HCT116 (cell line): ENCODE measurements at regions not wholly inside any gene's neighbourhood (a gene's known extent, or its start where the extent isn't known, plus 50 kb on each side); places are given as distances from the start of the nearest gene placed in this dataset.
"Not testable (repeated sequence)": the region's sequence is repeated elsewhere in the genome, so short reads cannot be mapped to it uniquely, and the experiment has no call there.

ENCODE experiments used
- ATAC-seq: fragments of 200-7000 bp; cut with Tn5 transposase; 2 replicates; pipeline ENCODE4 v1.9.1; 2020; ENCODE audit warnings: mild to moderate bottlenecking, moderate library complexity
- BruUV-seq: library from RNA; stranded (reverse); fragments of 400-500 nt; replicated peaks from 2 replicates; lab custom pipeline; 2021; lab: Mats Ljungman, UMichigan
- CTCF ChIA-PET: fragments of 300-600 bp; sonication (Branson Sonifier 250); formaldehyde crosslinking; loops from one replicate; lab custom pipeline; 2021; ENCODE audit warnings: antibody characterized with exemption; lab: Charles Lee
- POLR2A ChIA-PET: fragments of 300-600, 350-600 bp; sonication (Branson Sonifier 250); formaldehyde crosslinking; loops from one replicate; lab custom pipeline; 2021; ENCODE audit warnings: antibody characterized with exemption; lab: Charles Lee
- RAD21 ChIA-PET, 2 experiments: fragments of 300-600 bp; sonication (Branson Sonifier 250); formaldehyde crosslinking; loops; one replicate each; lab custom pipeline; 2023; ENCODE audit warnings: low total read pairs in 2 of 2; ENCODE audit not compliant: uncharacterized antibody in 2 of 2, unreplicated experiment in 2 of 2, low non-redundant PET in 1 of 2; lab: Charles Lee
- DNase-seq: peaks from one replicate; pipeline ENCODE4 v3.0.0-alpha.2; 2010; ENCODE audit warnings: low read depth, low spot score
- H2AFZ ChIP-seq: fragments of 200-600 bp; shearing (Covaris generic), sonication (generic); 2 replicates; pipeline ENCODE4 v1.6.1; 2017; ENCODE audit warnings: low read depth, mixed run types, mixed read lengths, antibody characterized with exemption, low read length; ENCODE audit not compliant: poor library complexity, severe bottlenecking
- H3K27ac ChIP-seq: 2 replicates; pipeline ENCODE4 v1.5.1; 2012; ENCODE audit warnings: low read depth, low read length
- H3K27me3 ChIP-seq: fragments of 200-600 bp; sonication (generic); 2 replicates; pipeline ENCODE4 v1.6.1; 2016; ENCODE audit warnings: mixed run types, low read length, mixed read lengths; ENCODE audit not compliant: insufficient read depth
- H3K36me3 ChIP-seq, 2 experiments: fragments of 200-500 bp in 1 of 2; fragments of 200-600 bp in 1 of 2; sonication (Bioruptor generic) in 1 of 2; sonication (generic) in 1 of 2; 2 replicates each; pipeline versions ENCODE4 v1.5.1 to v1.6.1; 2014 to 2016; ENCODE audit warnings: low read length in 2 of 2, inconsistent platforms in 1 of 2, mixed read lengths in 1 of 2, mixed run types in 1 of 2; ENCODE audit not compliant: insufficient read depth in 2 of 2, control insufficient read depth in 1 of 2
- H3K4me1 ChIP-seq, 2 experiments: fragments of 200-600 bp in 1 of 2; sonication (generic) in 1 of 2; 2 replicates each; pipeline versions ENCODE4 v1.5.1 to v1.6.1; 2012 to 2017; ENCODE audit warnings: low read length in 2 of 2, inconsistent platforms in 1 of 2, mild to moderate bottlenecking in 1 of 2, mixed read lengths in 1 of 2, mixed run types in 1 of 2, moderate library complexity in 1 of 2; ENCODE audit not compliant: insufficient read depth in 2 of 2, control insufficient read depth in 1 of 2
- H3K4me2 ChIP-seq: fragments of 200-600 bp; sonication (generic); 2 replicates; pipeline ENCODE4 v1.6.1; 2017; ENCODE audit warnings: mixed run types, low read length, mixed read lengths
- H3K4me3 ChIP-seq, 2 experiments: fragments of 200-600 bp in 1 of 2; sonication (generic) in 1 of 2; replicated peaks in 1 of 2; 2 replicates each; pipeline ENCODE4 v1.5.1; 2011 to 2016; ENCODE audit warnings: low read length in 2 of 2, control low read depth in 1 of 2, low read depth in 1 of 2, mild to moderate bottlenecking in 1 of 2, mixed read lengths in 1 of 2, mixed run types in 1 of 2
- H3K79me2 ChIP-seq: fragments of 200-600 bp; sonication (generic); 2 replicates; pipeline ENCODE4 v1.6.1; 2017; ENCODE audit warnings: mild to moderate bottlenecking, mixed run types, low read length, moderate library complexity, mixed read lengths; ENCODE audit not compliant: insufficient read depth
- H3K9ac ChIP-seq: fragments of 200-600 bp; sonication (generic); 2 replicates; pipeline ENCODE4 v1.6.1; 2016; ENCODE audit warnings: low read length, mixed read lengths
- H3K9me2 ChIP-seq: fragments of 200-600 bp; sonication (generic), shearing (Covaris generic); 2 replicates; pipeline ENCODE4 v1.6.1; 2017; ENCODE audit warnings: mixed run types, mild to moderate bottlenecking, moderate library complexity; ENCODE audit not compliant: insufficient read depth
- H3K9me3 ChIP-seq, 2 experiments: fragments of 200-500 bp in 1 of 2; fragments of 200-600 bp in 1 of 2; sonication (Bioruptor generic) in 1 of 2; sonication (generic) in 1 of 2; 2 replicates each; pipeline ENCODE4 v1.6.1; 2014 to 2017; ENCODE audit warnings: low read length in 2 of 2, mixed read lengths in 2 of 2, inconsistent platforms in 1 of 2, low read depth in 1 of 2, mild to moderate bottlenecking in 1 of 2, mixed run types in 1 of 2, moderate library complexity in 1 of 2; ENCODE audit not compliant: control insufficient read depth in 1 of 2, insufficient read depth in 1 of 2
- H4K20me1 ChIP-seq: fragments of 200-600 bp; sonication (generic), shearing (Covaris generic); 2 replicates; pipeline ENCODE4 v1.6.1; 2017; ENCODE audit warnings: mixed run types, mild to moderate bottlenecking, moderate library complexity; ENCODE audit not compliant: insufficient read depth
- ATF3 ChIP-seq: IDR thresholded peaks from 2 replicates; pipeline ENCODE4 v1.6.1; 2012
- CTCF ChIP-seq, 3 experiments: fragments of 200-600 bp in 1 of 3; sonication (generic) in 1 of 3; IDR thresholded peaks in 2 of 3; conservative IDR thresholded peaks in 1 of 3; 2 replicates each; pipeline ENCODE4 v1.5.1; 2012 to 2017; ENCODE audit warnings: low read depth in 2 of 3, low read length in 2 of 3, antibody characterized with exemption in 1 of 3, borderline replicate concordance in 1 of 3, control low read depth in 1 of 3, mild to moderate bottlenecking in 1 of 3, mixed read lengths in 1 of 3, mixed run types in 1 of 3, moderate library complexity in 1 of 3; ENCODE audit not compliant: insufficient read depth in 1 of 3
- EGR1 ChIP-seq: IDR thresholded peaks from 2 replicates; pipeline ENCODE4 v1.6.1; 2012; ENCODE audit warnings: low read depth
- EZH2 ChIP-seq: fragments of 200-600 bp; sonication (generic); IDR thresholded peaks from 2 replicates; pipeline ENCODE4 v1.6.1; 2017; ENCODE audit warnings: antibody characterized with exemption, mixed run types
- EZH2phosphoT487 ChIP-seq: fragments of 200-600 bp; IDR thresholded peaks from 2 replicates; pipeline ENCODE4 v1.6.1; 2018; ENCODE audit warnings: antibody characterized with exemption, borderline replicate concordance
- MAX ChIP-seq: IDR thresholded peaks from 2 replicates; pipeline ENCODE4 v1.6.1; 2012
- POLR2A ChIP-seq: IDR thresholded peaks from 2 replicates; pipeline ENCODE4 v1.7.0; 2011; ENCODE audit warnings: borderline replicate concordance; ENCODE audit not compliant: insufficient read depth, insufficient read length; ENCODE audit errors: extremely low read depth
- POLR2AphosphoS5 ChIP-seq: IDR thresholded peaks from 2 replicates; pipeline ENCODE4 v1.6.1; 2011; ENCODE audit warnings: mild to moderate bottlenecking, low read depth, low read length, moderate library complexity
- RAD21 ChIP-seq: IDR thresholded peaks from 2 replicates; pipeline ENCODE4 v1.6.1; 2012; ENCODE audit warnings: low read depth, mild to moderate bottlenecking
- REST ChIP-seq: IDR thresholded peaks from 2 replicates; pipeline ENCODE4 v1.6.1; 2012; ENCODE audit warnings: low read depth
- SIN3A ChIP-seq: IDR thresholded peaks from 2 replicates; pipeline ENCODE4 v1.6.1; 2012; ENCODE audit warnings: low read depth
- SRF ChIP-seq: IDR thresholded peaks from 2 replicates; pipeline ENCODE4 v1.6.1; 2012; ENCODE audit warnings: low read depth
- TCF7L2 ChIP-seq: IDR thresholded peaks from 2 replicates; pipeline ENCODE4 v1.7.0; 2011; ENCODE audit warnings: borderline replicate concordance, inconsistent platforms; ENCODE audit not compliant: insufficient read depth, insufficient read length; ENCODE audit errors: extremely low read depth
- YY1 ChIP-seq: IDR thresholded peaks from 2 replicates; pipeline ENCODE4 v1.6.1; 2011; ENCODE audit warnings: low read length, low read depth, moderate library complexity, mild to moderate bottlenecking; ENCODE audit not compliant: insufficient replicate concordance; ENCODE audit errors: extremely low read depth
- ZFX ChIP-seq: fragments of 450-650 bp; IDR thresholded peaks from 2 replicates; pipeline ENCODE4 v1.6.1; 2017
- ZNF274 ChIP-seq: fragments of 200-500 bp; sonication (Bioruptor generic); IDR thresholded peaks from 2 replicates; pipeline ENCODE4 v1.6.1; 2014; ENCODE audit warnings: mild to moderate bottlenecking, low read depth, low read length, inconsistent platforms
- intact Hi-C: fragments of 100-400 bp; cut with micrococcal nuclease; formaldehyde crosslinking; loops from 2 replicates; pipeline ENCODE4 v1.10.0; 2022

GRCh38 chr6:50913105-50913770 lies 94.6 kb downstream of the TFAP2B start:
- peaks cover 6 to 8% of the 10 kb centered on the region in 2 experiments; a peak in 2 of 4 replicates for H3K9me3 ChIP-seq
- no peaks in the 10 kb centered on the region for H3K4me1 ChIP-seq
- no TSS peak for BruUV-seq
- H3K79me2 ChIP-seq = no peaks in the 10 kb centered on the region
- H3K36me3 ChIP-seq = no peaks in the 10 kb centered on the region
- no peak overlapping the region for H3K9ac ChIP-seq
- TF ChIP-seq SRF (no peak), ZFX (no peak), EZH2 (no peak), EGR1 (no peak), ZNF274 (no peak), YY1 (no peak), EZH2phosphoT487 (no peak), MAX (no peak), CTCF (IDR thresholded peaks at IDR 0.05 in 2 of 3, conservative IDR thresholded peaks at IDR 0.05 in 1 of 3; ENCODE audit: borderline replicate concordance in 1 of 3, insufficient read depth in 1 of 3, low read depth in 2 of 3, low read length in 2 of 3) (no peak), ATF3 (no peak), RAD21 (no peak), SIN3A (no peak), TCF7L2 (no peak), REST (no peak), POLR2A (no peak), POLR2AphosphoS5 (no peak)
- no peaks in the 10 kb centered on the region for H3K9me2 ChIP-seq
- ChIA-PET CTCF (no interaction called here), POLR2A (no interaction called here), RAD21 (no interaction called here)
- ATAC-seq (no peak), DNase-seq (no peak)
- H2AFZ ChIP-seq = no peak overlapping the region
- no peaks in the 10 kb centered on the region for H3K27me3 ChIP-seq
- no peak overlapping the region for H3K4me2 ChIP-seq
- intact Hi-C loops = no loop called here
- H4K20me1 ChIP-seq = no peaks in the 10 kb centered on the region
- H3K4me3 ChIP-seq = no peak overlapping the region
- H3K27ac ChIP-seq = no peak overlapping the region

- POLR2A ChIA-PET, BruUV-seq, H4K20me1 ChIP-seq, H3K36me3 ChIP-seq, H3K9me2 ChIP-seq, DNase-seq, H3K4me3 ChIP-seq, H3K27ac ChIP-seq, CTCF ChIA-PET, intact Hi-C loops, H3K9ac ChIP-seq, H3K27me3 ChIP-seq, H3K4me2 ChIP-seq, H3K4me1 ChIP-seq, H2AFZ ChIP-seq, H3K79me2 ChIP-seq, RAD21 ChIA-PET, H3K9me3 ChIP-seq, ATAC-seq: not testable (repeated sequence)
Observed at GRCh38 chr6:50921378-50921777, 102.7 kb downstream of the TFAP2B start.
